ENCODE measurements at regions not wholly inside any gene's neighbourhood (a gene's known extent, or its start where the extent isn't known, plus 50 kb on each side); places are given as distances from the start of the nearest gene placed in this dataset.

GRCh38 chr2:223357076-223357475, 245.1 kb downstream of the SCG2 start:
- H2BK12ac ChIP-seq (ENCODE audit: insufficient read length, low read depth, low read length), result no peak overlapping the region
- WGBS (ENCODE audit: extremely low coverage, insufficient read length, low lambda C conversion rate), result no CpG with 5 or more reads among the region's 1 CpG
- H4K20me1 ChIP-seq (ENCODE audit: control insufficient read depth, insufficient read depth, insufficient read length), result no peaks in the 10 kb centered on the region

More at GRCh38 chr2:223357076-223357475, 245.1 kb downstream of the SCG2 start:
- Histone ChIP-seq H2AK5ac (ENCODE audit: insufficient read length, low read length) (no peak overlapping the region), H2BK20ac (ENCODE audit: low read depth, low read length, poor library complexity, severe bottlenecking) (no peak overlapping the region), H2BK120ac (ENCODE audit: low read depth, low read length, poor library complexity, severe bottlenecking) (no peak overlapping the region), H2AFZ (ENCODE audit: low read length) (no peak overlapping the region), H3K79me1 (ENCODE audit: insufficient read depth, low read depth, low read length, poor library complexity, severe bottlenecking) (no peaks in the 10 kb centered on the region), H2BK15ac (ENCODE audit: low read depth, low read length) (no peak overlapping the region), H3K9ac (ENCODE audit: extremely low read depth, insufficient read length, low read length) (no peak overlapping the region), H4K8ac (replicated peaks; ENCODE audit: insufficient read length, low read depth, low read length) (no peak overlapping the region), H3K4ac (ENCODE audit: low read depth, low read length) (no peak overlapping the region), H3K27me3 (ENCODE audit: insufficient read depth, low read length) (no peaks in the 10 kb centered on the region), H2BK5ac (ENCODE audit: insufficient read length, low read length) (no peak overlapping the region), H3K14ac (ENCODE audit: insufficient read depth, low read length) (no peak overlapping the region), H3K4me1 (ENCODE audit: insufficient read depth, low read length) (no peaks in the 10 kb centered on the region), H4K5ac (ENCODE audit: insufficient read length, low read depth, low read length) (no peak overlapping the region), H3K23me2 (ENCODE audit: insufficient read length, low read depth, low read length, poor library complexity, severe bottlenecking) (no peaks in the 10 kb centered on the region), H3K4me2 (ENCODE audit: insufficient read depth, insufficient read length, low read length) (no peak overlapping the region), H3K9me3 (ENCODE audit: control insufficient read depth, low read depth, low read length) (no peaks in the 10 kb centered on the region), H3K56ac (ENCODE audit: insufficient read length, low read depth, low read length) (no peak overlapping the region), H3K27ac (ENCODE audit: insufficient read length, low read depth, low read length) (no peak overlapping the region), H4K91ac (ENCODE audit: insufficient read length, low read depth, low read length) (no peak overlapping the region), H3K23ac (ENCODE audit: insufficient read length, low read depth, low read length) (no peak overlapping the region), H3K79me2 (ENCODE audit: insufficient read depth, low read length) (no peaks in the 10 kb centered on the region), H3T11ph (ENCODE audit: low read length) (no peak overlapping the region), H3K18ac (ENCODE audit: insufficient read length, low read depth, low read length) (no peak overlapping the region)
- TF ChIP-seq, protein P1, sequence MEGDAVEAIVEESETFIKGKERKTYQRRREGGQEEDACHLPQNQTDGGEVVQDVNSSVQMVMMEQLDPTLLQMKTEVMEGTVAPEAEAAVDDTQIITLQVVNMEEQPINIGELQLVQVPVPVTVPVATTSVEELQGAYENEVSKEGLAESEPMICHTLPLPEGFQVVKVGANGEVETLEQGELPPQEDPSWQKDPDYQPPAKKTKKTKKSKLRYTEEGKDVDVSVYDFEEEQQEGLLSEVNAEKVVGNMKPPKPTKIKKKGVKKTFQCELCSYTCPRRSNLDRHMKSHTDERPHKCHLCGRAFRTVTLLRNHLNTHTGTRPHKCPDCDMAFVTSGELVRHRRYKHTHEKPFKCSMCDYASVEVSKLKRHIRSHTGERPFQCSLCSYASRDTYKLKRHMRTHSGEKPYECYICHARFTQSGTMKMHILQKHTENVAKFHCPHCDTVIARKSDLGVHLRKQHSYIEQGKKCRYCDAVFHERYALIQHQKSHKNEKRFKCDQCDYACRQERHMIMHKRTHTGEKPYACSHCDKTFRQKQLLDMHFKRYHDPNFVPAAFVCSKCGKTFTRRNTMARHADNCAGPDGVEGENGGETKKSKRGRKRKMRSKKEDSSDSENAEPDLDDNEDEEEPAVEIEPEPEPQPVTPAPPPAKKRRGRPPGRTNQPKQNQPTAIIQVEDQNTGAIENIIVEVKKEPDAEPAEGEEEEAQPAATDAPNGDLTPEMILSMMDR (conservative IDR thresholded peaks at IDR 0.05), result no peak
- Mint-ChIP-seq H3K9me3 (peaks cover 0 to 2% of the 10 kb centered on the region in 2 experiments; a peak in 1 of 5 replicates), H3K27me3 (ENCODE audit: low read depth) (peaks cover 3% of the 10 kb centered on the region), H3K4me3 (no peak overlapping the region), H3K4me1 (no peaks in the 10 kb centered on the region), H3K36me3 (ENCODE audit: insufficient read depth in 1 of 3, low read depth in 3 of 3) (no peaks in the 10 kb centered on the region), H3K27ac (no peak overlapping the region)
- no peak for DNase-seq

All from H9 (cell line).